NCI-H226 (cell line): ENCODE measurements at regions not wholly inside any gene's neighbourhood (a gene's known extent, or its start where the extent isn't known, plus 50 kb on each side); places are given as distances from the start of the nearest gene placed in this dataset.

ENCODE experiments used
- DNase-seq: peaks from one replicate; pipeline ENCODE4 v3.0.0-alpha.2; 2015

DNA sequence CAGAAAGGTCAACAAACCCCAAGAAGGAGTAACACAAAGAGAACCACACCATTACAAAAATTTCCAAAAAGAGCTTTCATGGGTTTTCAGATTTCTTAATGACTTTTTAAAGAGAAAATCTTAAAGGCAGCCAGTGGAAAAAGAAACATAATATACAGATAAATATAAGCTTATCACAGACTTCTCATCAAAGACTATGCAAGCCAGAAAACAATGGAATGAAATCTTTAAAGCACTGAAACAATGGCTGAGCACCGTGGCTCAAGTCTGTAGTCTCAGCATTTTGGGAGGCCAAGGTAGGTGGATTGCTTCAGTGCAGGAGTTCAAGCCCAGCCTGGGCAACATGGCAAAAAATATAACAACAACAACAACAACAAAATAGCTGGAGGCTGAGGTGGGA is 237.4 kb downstream of the CYP26B1 start:
- no peak for DNase-seq

DNA sequence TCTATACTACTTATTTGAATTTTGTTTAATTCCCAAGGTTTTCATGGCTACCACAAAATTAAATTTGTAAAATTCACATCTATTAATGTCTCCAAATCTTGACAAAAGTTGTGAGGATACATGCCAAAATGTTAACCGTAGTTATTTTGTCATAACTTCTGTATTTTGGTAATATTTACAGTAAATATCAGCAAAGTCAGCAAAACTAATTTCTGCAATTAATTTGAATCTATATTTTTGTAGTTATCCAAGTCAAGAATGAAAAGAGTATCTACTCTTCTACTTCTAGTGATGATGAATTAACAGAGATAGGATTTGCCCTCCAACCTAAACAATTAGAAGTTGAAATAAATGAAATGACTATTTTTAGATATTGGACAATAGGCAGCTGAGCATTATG is 238.9 kb downstream of the CYP26B1 start:
- DNase-seq, result no peak

DNA sequence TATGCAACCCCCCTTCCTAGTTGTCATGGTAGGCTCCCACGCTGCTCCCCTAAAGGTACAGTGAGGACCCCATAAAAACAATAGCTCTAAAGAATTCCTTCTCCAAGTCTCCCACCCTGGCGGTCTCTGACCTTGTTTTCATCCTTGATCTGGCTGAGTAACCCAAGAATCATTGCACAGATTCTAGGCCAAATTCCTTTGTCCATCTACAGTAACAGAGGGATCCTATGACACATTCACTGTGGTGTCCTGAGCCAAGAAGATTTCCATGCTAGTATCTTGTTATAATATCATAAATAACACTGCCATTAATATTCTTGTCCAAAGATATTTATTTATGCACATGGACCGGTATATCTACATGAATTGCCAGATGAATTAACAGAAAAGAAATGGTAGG is 240.2 kb downstream of the CYP26B1 start:
- no peak for DNase-seq

DNA sequence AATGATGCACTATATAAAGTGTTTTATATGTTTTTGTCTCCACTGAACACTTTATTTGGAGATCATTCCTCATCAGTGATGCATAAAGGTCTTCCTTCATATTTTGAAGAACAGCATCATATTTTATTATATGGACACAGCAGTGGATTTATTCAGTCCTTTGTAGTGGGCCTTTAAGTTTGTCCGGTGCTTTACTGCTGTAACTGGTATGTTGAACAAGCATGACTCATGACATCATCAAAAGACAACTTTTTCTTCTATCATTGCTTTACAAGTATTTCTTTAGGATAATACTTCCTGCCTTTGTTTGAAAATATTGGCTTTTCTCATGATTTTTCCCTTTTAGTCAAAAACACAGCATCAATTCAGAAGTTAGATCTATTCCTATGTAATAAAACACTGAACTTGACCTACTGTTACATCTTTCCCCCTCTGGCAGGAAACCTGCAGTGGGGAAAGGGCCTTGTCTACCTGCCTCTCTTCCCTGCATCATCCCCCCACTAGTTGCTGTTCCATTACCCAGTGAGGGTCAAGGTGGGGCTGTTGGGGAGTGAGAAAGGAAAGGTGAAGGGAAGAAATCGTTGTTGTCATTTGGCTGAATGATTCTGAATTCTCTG is 241.2 kb downstream of the CYP26B1 start:
- no peak for DNase-seq

DNA sequence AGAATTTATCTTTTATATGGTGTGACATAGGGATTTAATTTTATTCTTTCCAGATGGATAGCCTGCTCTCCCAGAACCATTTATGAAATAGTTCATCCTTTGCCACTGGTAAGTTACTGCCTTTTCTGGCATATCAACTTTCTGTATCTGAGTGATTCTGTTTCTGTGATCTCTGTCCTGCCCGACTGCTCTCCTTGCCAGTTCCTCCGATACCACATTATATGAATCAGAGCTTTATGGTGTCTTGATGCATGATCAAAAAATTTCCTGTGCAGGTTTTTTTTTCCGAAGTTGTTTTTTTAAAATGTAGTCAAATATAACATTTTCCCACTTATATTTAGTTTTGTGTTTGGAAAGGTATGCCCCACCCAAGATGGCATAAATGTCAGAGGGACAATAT is 242.5 kb downstream of the CYP26B1 start:
- no peak for DNase-seq

DNA sequence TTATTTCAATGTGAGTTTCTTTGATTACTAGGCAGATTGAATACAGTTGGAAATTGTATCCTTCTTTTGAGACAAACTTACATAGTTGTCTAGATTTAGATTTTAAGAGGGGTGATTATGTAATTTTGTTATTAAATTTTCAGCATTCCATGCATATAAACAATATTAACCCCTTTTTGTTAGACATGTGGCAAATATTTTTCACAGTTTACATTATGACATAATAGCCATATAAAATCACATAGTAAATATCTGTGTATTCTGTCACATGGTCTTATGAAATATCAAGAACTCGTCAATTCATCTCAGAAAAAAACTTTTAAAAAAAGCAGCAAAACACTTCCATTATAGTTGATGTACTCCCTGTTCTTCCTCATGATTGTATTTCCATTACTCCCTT is 243.8 kb downstream of the CYP26B1 start:
- DNase-seq, result no peak

DNA sequence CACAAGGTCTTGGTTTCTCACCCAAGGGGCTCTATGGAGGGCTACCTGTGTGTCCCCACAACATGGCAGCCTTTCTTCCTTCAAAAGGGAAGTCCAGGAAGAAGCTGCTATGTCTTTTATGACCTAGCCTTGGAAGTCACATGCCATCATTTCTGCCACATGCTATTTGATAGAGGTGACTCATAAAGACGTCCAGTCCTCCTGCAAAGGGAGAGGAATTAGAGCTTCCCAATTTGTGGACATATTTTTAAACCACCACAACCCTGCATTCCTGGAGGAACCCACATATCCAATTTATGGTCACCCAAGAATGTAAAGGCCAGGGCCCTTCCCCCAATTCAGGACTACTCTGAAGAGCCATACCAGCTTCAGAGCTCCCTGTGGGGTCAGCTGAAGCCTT is 246.2 kb downstream of the CYP26B1 start:
- no peak for DNase-seq

DNA sequence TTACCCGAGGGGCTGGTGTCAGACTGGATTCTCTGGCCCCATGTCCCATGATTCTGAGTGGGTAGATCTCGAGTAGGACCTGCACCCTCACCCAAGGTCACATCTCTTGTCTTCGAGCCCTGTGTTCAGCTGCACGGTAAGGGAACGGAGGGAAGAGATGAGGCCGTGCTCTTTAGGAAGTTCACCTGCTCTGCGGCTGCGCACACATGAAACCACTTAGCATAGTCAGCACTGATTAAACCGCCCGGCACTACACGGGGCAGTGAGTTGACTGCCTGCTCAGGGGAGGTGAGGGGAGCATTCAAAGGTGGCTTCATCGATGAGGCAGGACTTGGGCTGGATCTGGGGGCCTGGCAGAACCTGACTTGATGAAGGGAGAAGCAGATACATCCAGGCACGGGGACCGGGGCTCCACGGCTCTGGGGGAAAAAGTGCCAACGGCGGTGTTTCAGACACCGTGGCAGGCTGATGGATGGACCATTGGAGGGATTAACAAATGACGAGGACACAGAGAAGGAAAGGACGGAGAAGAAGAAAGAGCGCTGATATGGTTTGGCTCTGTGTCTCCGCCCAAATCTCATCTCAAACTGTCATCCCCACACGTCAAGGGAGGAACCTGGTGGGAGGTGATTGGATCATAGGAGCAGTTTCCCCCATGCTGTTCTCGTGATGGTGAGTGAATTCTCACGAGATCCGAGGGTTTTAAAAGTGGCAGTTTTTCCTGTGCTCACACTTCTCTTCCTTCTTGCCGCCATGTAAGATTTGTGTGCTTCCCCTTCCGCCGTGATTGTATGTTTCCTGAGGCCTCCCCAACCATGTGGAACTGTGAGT is 248.6 kb downstream of the CYP26B1 start:
- no peak for DNase-seq

DNA sequence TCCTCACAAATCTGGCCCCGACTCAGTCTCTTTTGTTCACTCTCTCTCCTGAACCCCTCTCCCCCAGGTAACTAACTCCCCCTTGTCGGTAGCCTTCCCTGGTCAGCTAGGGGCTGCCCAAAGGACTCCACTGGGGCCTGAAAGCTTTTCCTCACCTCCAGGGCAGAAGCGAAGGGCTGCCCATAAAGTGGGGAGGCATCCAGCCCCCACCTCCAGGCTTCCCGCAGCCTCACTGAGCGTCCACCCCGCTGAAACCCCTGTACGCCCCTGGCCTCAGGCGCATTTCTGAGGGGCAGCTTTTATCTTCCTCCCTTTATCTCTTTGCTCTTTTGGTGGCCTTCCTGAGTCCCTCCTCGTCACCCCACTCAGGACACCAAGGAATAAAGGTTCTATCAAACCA is 249.3 kb downstream of the CYP26B1 start:
- DNase-seq, result no peak

DNA sequence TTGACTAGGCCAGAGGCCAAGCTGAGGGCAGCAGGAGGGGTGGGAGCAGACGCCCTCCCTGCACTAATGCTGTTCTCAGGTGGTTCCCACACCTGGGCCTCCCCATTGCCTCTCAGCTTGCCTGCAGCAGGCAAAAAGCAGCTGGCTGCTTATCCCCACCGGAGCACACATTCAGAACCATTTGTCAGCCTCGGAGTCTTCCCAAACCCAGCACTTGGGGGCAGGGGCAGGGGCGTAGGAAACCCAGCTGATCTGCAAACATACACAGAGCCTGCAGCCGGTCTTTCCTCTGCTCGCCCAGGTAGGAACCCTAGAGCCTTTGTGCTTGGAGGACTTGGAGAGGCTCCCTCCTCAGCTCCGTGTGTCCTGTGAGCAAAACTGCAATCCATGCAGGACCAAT is 249.8 kb downstream of the CYP26B1 start:
- DNase-seq, result no peak

DNA sequence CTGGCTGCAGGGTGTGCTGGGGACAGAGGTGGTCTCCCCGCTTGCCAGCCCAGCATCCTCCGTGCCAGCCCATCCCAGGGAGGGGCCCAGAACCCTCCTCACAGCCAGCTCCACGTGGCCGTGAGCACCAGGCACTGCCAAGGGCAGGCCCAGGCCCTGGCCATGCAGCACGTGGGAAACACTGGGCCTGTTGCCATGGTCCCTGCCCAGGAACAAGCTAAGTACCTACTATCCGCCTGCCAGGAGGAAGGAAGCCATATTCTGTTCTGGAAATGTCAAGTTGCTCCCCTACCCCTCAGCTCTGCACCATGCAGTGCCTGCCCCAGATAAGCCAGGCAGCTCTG is 250.6 kb downstream of the CYP26B1 start:
- DNase-seq, result no peak

DNA sequence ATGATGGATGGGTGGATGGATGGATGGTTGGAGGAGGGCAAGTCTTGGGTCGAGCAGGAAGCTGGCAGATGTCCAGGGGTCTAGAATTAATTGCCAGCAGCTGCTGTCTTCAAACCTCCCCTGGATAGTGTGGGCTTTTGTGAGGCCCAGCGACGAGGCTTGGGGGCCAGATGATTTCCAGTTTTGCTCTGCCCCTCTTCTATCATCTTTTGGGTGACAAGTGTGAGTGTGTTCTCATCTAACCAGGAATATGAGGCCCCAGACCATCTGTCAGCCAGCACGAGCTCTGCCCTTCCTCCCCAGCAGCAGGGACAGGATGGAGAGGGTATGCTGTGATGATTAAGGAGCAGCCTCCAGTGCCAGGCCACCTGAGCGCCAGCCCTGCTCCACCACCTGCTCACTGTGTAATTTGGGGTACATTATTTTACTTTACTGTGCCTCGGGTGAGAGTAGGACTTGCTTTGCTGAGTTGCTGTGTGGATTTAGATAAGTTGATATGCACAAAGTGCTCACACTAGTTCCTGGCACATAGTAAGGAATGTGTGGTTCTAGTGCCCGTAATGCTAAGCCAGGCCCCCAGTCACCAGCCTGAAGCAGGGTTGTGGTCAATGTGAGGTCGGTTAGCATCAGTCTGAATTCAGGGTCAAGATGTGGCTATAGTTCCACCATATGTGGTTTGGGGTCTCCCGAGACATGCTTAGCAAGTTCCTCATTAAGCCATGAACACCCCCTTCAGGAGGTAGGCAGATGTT is 251.1 kb downstream of the CYP26B1 start:
- no peak for DNase-seq

DNA sequence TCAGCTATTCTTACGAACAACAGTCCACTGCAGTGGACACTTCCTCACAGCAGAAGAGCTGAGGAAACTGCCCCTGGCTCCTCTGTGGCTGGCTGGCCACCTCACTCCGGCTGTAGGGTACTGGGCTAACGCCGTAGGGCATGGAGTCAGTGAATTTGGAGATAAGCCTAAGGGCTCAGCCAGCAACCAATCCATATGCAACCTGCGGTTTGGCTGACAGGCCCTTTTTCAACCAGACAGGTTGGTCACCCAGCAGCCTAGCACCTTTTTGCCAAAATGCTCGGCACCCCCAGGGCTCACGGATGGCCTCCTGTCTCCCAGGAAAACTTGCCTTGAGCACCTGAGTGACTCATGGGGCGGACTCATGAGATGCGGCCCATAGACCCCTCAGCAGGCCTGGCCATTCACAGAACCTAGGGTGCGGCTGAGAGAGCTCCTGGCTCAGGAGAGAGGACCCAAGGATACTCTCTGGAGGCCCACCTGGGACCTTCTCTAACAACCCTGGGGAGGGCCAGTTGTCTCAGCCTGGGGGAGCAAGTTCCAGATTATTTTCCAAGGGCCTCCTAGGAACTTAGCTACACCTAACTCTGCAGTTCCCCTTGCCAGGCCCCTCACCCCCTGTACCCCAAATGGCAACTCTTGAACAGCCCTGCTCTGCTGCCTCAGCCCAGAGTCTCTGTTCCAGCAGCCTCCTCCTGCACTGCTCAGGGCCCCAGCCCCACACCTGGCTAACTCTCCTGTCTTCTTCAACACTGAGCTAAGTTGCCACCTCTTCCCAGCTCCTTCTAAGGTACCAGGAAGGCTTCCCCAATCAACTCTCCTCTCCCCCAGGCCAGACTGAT is 252.1 kb downstream of the CYP26B1 start:
- no peak for DNase-seq

DNA sequence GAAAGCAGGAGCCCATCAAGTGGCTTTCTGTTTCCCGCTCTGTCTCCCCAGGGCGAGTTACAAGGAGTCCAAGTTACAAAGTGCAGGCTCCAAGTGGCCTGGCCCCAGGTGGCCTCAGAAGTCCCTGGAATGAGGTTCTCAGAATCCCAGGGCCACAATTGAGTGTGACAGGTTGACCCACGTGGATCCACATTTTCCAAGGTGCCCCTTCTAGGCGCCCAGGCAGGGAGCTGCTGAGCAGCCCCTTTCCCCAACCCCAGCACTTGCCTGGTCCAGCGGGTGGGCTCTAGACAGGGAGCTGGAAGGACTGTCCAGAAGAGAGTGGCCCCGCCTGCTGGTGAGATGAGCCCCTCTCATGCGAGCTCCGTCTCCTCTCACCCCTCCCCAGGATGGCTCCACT is 253.4 kb downstream of the CYP26B1 start:
- no peak for DNase-seq

DNA sequence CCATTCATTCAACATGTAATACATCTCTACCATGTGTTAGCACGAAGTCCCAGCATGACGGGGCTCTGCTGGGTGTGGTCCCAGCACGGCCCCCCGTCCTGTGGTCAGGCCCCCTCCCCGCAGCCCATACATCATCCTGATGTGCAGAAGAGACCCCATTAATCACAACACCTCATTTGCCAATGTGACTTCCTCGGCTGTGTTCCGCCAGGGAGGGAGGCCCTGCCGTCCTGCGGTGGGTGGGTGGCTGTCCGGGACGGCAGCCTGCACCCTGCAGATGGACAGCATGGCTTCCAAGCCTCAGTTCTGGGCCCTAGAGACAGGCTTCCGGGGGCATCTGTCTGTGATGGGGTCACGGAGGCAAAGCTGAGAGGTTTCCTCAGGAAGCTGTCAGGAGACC is 254.0 kb downstream of the CYP26B1 start:
- DNase-seq, result no peak

DNA sequence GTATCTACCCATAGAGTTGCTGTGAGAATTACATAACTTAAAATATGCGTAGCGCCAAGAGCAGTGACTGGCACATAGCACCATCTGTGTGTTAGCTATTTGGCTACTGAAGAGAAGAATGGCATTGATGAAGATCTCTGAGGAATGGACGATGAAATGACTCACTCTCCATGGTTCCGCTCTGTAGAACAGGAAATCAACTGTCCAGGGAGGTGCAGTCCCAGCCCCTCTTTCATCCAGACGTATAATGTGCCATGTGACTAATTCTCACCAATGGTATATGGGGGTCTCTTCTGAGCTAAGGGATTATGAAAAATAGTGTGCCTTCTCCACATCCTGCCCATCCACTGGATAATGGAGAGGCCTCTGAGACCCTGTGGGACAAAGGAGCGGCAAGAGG is 254.8 kb downstream of the CYP26B1 start:
- DNase-seq, result no peak

DNA sequence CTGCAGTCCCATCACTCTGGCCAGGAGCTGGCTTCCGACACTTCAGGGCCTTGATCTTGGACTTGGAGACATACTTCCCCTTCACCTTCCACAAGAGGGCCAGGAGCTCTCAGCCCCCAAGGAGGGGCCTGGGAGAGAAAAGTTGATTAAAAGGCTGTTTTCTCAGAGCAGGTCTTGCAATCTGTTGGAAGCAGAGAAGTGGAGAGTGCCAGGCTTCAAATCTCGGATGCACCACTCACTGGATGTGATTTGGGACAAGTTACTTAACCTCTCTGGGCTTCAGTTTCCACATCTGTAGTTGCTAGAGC is 255.3 kb downstream of the CYP26B1 start:
- no peak for DNase-seq

DNA sequence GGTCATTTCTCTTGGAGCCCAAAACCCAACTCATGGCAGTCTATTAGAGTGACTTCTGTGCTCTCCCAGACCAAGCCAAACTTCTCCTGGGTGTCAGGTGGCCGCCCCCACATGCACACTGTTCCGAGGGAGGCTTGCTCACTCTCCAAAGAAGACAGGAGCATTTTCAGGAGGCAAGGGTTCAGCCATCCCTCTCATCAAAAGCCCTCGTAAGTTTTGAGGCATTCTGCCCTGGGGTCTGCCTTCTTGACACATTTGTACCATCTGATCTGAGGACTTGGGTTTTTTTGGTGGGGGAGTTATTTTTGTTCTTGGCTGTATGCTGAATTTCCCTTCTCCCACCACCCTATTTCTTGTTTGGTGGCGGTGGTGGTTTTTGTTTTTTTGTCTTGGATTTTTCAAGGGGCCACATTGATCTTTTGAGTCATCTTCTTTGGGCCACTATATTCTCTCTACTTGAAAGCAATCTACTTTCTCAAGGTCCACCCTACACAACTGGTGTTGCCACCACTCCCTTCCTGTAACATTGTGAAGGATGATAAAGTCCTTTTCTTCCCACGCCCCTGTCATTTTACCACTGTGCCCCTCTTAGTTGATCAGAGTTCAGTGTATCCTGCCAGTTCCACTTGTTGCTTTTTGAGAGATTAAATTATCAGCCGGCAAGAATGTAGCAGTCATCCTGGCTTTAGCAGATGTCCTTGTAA is 255.8 kb downstream of the CYP26B1 start:
- DNase-seq, result no peak

DNA sequence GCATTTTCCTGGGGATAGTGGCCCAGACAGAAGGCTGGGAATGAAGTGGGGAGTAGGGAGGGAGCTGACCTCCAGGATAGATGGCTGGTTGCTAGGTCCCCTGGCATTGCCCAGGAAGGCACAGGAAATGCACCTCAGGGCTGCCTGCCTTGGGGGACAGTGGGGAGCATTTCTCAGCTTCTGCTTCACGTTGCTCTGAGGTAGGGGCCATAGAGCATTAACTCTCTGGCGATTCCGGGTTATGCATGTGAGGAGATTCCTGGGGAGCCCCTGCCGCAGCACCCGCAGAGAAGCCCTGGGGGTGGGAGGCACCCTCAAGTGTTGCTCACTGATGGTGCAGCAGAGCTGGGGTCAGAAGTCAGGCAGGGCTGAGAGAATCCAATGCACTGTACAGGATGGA is 256.5 kb downstream of the CYP26B1 start:
- DNase-seq, result no peak

DNA sequence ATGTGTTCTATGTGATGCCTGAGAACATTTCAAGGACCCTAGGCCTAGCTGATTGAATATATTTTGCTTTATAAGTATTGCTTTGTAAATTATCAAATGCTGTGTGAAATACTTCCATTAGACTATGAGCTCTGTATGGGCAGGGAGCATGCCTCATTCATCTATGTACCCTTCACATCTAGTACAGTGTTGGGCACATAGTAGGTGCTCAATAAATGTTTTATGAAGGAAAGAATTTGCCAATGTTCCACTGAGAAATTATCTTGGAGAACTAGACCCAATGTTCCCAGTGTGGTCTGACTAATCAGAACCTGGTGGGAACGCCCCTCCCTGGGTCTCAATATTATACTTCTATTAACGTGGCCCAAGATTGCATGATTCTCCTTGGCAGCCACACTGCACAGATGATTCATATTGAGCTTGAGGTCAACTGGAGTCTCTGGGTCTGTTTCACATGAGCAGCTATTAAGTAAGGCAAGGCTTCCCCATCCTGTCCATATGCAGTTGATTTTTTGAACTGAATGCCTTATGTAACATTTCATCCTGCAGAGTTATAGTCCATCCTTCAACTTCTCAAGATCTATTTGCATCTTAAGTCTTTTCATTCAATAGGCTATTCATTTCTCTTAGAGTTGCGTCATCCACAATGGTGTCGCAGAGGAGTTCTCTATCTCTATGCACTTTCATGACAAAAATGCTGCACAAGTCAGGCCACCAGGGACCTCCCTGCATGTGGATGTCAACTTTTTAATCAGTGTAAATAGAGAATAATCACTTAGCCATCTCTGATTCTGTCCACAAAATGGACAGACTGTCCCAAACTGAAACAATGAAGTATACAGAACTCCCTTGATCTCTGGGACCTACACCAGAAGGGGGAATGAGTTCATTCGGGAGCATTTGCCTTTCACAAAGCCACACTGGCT is 257.6 kb downstream of the CYP26B1 start:
- peak; percentile 85 for DNase-seq

DNA sequence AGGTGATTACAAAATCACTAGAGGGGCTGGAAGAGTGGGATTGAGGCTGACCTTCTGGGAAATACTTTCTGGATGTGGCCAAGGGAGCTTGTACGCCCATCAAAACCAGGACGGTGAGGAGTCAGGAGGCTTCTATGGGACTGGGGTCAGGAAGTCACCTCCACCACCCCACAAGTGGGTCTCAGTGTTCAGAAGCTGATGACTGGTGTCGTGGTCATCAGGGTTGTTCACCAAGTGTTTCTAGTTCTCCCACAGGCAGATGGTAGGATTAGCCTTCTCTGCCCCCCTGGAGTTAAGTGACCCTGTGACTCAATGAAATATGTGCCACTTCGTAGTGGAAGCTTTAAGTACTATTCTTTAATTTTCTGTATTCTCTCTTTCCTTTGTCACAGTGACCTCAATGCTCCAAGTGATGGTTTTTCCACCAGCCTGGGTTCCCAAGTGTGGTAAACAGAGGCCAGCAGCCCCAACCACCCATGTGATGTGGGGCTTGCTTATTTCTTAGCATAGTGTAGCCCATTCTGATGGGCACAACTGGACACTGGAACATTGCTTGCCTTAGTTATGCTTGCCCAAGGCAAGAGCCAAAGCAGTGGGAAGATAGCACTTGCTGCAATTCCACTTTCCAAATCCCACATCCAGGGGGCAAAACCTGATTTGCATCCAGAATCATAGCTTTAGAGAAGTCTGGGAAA is 258.8 kb downstream of the CYP26B1 start:
- DNase-seq, result no peak
